Stimulated activated CD8-positive, alpha-beta memory T cell treated with anti-CD3 and anti-CD28 coated beads, Interleukin-4, amount 100 ng/mL, for 24 hours (primary cell): ENCODE measurements at regions not wholly inside any gene's neighbourhood (a gene's known extent, or its start where the extent isn't known, plus 50 kb on each side); places are given as distances from the start of the nearest gene placed in this dataset.

ENCODE experiments used
- DNase-seq: peaks from one replicate; pipeline ENCODE4 v3.0.0-alpha.2; 2020; ENCODE audit warnings: low read depth

DNA sequence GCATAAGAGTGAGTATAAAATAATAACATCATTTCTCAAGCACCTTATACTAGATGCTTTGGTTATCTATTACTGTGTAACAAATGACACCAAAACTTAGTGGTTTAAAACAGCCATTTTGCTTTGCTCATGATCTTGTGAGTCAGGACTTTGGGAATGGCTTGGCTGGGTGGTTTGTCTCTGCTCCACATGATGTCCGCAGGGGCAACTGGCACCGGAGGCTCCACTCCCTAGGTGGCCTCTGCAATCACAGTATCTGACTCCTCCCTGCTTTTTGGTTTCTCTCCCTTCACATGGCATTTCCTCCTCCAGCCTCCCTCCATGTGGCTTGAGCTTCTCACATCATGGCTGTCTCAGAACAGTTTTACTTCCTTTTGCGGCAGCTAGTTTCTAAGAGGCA is 259.5 kb downstream of the GAS1 start:
- DNase-seq, result no peak

DNA sequence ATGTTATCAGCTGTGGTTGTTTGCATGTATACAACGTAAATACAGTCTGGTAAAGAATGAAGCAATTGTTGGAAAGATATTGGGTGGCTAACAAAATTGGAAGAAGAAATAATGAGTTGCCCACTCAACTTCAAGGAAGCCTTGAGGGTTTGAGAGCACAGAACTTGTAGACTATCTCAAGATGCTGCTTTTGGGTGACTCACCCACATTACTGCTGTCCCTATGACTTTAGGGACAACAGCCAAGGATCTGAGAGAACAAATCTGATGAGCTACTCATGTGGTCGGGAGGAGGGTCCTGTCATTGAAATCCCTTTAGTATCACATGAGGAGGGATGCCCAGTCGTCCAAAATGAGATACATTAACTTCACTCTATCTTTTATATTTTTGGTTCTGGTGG is 261.8 kb downstream of the GAS1 start:
- no peak for DNase-seq

DNA sequence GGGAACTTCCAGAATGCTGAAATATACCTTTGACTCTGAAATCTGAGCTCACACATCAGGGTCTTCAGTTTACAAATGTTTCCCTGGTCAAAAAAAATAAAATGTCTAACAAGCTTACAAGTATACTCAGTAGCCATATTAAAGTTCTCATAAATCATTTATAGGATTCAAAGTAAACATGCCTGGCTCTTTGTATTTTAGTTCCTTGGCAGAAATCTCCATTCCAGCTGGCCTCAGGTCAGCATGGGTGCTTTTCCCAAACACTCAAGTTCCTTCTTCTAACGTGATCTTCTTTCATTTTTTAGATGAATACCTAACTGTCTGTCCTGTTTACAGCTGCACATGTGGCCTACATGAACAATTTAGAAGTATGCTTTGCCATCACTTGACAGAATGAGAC is 263.2 kb downstream of the GAS1 start:
- no peak for DNase-seq

DNA sequence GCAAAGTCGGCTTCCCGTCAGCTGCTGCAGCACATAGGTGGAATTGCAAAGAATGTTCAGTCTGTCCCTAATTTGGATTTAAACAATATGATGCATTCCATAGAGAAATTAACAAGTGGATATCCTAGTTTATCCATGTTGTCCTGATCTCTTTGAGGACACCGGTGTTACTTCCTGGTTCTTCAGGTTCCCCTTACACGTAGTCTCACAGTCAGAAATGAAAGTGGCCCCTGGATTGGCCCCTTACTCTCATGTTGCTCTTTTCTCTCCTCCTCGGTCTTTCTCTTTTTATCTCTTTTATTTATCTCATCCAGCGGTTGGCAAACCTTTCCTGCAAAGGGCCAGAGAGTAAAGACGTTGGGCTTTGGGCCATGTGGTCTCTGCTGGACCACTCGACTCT is 265.1 kb downstream of the GAS1 start:
- no peak for DNase-seq

DNA sequence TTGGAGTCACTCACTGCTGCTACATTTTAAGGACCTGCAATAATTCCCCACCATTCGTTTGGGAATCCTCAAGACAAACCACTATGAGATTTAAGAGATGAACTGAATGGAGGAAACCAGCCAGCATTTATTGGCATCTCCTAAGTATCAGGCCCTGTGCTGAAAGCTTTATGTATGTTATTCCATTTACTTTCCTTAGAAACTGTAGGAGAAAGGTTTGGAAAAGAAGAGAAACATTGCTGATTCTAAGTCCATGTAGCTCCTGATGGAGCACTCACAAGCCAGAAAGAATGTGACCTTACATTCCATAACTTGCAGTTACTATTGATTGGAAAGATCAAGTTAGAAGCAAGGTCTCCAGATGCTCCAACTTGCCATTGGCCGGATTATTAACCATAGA is 267.4 kb downstream of the GAS1 start:
- no peak for DNase-seq

DNA sequence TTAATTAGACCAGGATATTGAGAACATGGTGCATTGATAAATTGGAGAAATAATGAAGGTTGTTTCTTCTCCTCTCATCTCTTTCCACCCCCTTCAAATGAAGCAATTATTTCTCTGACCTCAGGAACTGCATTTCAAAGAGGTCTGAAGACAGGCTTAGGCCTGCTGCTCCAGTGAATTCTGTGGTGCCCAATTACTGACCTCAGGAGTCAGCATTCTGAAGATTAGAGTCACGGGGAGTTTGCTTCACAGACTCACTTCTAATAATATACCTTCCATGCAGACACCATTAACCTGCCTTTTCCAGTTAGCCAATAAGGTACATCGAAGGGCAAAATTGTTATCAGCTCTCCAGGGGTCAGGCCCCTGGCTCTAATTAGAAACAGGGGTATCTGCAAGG is 270.9 kb downstream of the GAS1 start:
- no peak for DNase-seq

DNA sequence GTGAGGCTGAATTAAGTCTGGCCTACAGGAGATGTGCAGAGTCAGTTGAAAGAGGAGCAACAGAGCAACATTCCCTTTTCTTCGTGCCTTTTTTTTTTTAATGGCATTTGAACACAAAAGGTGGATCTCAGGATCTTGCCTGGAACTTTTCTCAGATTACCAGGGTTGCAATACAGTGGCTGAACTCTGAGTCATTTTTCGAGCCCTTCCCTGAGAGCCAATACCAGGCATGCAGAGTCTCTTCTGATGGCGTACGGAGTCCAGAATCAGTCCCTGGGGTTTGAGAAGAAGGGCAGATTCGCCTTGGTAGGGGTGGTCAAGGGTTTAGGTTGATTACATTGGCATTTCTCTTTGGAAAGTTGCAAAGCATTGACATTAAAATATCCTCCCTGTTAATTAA is 271.5 kb downstream of the GAS1 start:
- DNase-seq, result no peak

DNA sequence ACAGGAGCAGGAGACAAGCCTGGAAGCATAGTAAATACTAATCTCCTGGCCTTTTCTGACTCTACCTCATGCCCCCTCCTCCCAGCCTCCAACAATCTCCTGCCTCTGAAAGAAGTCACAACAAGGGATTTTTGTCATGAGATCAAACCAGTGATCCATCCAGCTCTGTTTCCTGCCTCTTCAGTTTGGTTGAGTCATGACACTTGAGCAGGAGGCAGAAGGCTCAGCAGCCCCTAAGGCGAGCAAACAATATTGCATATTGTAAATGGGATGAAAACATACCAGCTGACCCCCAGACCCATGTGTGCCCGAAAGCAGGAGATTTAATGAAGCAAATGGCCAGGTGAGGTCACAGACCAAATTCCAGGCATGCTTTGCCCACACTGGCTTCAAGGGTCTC is 272.8 kb downstream of the GAS1 start:
- no peak for DNase-seq

DNA sequence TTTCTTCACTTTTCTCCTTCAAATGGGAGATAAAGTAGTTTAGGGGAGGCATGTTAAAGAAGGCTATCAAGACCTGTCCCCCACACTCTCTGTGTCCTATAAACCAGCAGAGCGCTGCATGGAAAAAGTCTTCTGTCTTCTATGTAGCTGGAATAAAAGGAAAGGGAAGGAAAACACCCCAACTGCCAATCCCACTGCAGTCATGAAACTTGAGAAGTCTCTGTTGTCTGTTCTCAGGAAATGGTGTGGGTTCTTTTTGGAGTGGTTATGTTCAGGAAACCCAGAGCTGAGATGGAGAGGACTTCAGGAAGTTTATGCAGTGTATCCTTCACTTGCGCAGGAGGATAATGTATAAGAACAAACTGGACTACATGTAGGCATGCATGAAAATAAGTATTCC is 274.3 kb downstream of the GAS1 start:
- no peak for DNase-seq

DNA sequence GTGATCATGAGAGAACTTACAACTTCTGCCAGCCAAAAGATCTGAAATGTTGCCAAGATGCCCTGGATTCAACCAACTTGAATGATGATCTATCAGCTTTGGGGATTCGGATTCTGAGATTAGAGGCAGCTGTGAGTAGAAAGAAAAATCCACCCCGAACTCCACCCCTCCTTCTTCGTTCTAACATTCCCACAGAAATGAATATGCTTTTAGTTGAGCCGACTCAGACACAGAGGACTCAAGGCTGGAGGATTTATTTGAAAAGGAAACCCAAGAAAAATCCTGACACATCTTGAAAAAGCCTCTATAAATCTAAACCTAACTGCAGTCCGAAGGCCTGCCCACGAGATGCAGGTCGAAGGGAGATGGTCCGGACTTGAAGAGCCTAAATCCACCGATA is 275.0 kb downstream of the GAS1 start:
- no peak for DNase-seq

DNA sequence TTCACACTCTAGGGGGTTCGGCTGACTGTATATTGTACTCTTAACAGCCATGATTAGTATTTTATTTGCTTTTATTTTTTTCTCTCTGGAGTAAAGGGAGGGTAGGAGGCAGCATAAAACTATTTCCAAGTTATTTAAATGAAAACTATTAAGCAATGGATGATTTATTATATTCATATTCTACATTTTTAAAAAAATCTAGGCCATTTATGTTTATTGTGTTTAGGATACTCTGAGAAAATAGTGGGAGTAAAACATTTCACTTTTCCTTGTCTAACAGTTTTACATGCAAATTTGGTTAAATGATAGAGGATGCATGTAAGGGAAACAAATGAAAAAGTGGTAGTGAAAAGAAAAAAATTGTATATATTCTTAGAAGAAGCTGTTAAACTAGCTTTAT is 276.3 kb downstream of the GAS1 start:
- DNase-seq, result no peak

DNA sequence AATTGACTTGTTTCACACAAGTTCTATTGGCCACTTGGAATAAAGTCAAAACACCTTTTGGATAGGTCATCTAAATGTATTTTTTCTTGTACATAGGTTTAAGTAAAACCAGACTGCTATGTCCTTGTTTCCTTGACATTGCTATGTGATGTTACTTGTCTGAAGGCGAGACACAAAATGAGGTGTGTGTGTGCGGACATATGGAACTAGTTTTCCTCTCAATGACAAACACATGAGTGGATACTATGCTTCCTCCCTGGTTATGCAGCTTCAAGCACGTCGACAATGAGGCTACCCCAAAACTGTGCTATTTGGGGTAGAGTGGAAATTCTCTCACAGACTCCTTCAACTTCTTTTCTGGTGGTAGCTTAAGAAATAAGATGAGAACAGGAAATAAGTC is 276.8 kb downstream of the GAS1 start:
- DNase-seq, result no peak

DNA sequence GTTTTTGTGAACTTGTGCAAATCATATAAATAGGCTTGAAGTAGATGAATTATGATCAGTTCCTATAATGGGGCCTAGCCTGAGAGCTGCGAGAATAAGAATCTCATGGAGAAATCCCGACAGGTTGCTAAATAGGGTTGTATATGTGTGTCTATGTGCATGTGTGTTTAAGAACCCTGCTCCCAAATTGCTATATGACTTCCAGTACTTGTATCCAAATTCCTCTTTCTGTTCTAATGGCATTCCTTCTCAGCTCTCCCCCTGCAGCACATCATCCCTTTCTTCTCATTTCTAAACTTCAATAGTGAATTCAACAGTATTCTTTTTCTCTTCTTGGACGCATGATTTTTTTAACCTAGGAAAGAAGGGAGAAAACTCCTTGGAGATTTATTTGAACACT is 277.2 kb downstream of the GAS1 start:
- DNase-seq, result no peak

DNA sequence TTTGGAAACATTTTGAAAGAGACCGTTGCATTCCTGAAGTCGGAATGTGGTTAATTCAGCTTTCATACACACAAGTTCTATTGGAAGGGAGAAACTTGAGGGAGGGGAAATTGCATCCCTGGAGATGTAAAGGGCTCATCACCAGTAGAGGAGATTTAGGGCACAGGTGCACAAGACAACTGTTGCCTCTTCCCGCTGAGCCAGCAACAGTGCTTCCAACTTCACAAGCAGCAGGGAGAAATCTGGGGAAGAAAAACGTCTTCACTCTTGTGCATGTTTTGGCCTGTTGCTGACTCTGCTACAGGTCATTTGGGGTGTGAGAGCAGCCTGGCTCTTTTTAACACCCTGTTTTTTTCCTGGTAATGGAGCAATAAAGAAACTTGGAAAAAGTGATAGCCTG is 277.9 kb downstream of the GAS1 start:
- no peak for DNase-seq

DNA sequence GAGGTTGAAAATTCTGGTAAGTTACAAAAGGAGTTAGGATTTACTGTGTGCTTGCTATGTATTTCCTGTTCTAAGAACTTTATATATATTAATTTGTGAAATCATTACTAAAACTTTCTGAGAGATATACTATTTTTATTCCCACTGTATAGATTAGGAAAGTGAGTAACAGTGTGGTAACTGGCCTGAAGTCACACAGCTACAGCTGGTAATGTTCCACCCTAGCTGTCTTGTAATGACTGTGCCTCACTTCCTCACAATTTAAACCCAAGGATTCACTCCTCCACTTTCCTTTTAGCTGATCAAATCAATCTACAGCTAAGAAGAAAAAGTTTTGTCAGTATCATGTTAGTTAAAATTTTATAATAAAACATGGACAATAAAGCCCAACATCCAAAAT is 278.8 kb downstream of the GAS1 start:
- no peak for DNase-seq

DNA sequence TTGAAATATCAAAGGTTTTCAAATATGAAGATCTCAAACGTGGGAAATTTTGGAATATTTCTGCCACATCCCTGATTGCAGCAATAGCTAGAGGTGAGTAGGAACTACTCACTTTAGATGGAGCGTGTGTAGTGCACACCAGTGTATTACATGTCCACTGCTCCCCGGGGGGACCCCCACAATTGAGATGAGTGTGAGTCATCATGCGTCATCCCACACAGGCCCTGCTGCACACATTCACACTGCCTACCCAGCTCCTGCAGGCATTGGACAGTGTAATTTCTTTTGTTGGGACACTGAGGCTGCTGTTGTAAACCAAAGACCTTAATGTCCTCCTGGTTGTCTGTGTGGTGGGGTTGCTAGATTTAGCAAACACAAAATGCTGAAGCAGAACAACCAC is 280.0 kb downstream of the GAS1 start:
- DNase-seq, result no peak

DNA sequence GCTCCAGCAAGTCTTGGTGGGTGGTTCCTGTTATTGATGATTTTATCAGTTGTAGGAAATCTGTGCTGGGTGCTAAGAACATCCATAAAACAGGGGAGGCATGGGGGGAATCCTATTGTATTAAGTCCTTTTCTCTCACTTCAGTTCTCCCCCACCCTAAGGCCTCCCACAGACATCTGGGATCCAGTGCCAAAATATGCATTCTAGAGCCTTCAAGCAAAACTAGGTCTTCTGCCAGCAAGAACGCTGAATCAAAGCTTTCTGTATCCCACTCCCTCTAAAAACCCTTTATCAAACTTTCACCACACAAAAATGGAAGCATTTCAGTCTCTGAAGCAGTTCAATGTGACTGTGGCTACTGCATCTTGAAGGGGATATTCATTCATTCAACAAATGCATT is 281.9 kb downstream of the GAS1 start:
- DNase-seq, result no peak

DNA sequence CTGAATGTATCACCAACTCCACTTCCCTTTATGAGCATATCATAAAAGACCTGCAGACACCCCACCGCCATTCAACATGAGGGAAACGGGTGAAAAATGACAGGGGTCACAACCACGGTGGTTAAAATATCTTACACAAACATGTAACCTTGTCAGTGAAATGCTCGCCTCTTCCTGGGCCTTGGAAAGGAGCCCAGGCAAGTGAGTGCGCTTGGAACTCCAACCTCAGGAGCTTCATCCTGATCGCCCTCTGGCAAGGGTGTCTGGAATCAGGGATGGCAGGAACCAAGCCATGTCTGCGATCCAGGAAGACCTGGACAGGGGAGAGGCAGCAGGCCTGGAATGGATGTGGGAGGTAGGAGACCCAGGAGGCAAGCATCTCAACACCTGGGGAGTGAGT is 282.7 kb downstream of the GAS1 start:
- no peak for DNase-seq

DNA sequence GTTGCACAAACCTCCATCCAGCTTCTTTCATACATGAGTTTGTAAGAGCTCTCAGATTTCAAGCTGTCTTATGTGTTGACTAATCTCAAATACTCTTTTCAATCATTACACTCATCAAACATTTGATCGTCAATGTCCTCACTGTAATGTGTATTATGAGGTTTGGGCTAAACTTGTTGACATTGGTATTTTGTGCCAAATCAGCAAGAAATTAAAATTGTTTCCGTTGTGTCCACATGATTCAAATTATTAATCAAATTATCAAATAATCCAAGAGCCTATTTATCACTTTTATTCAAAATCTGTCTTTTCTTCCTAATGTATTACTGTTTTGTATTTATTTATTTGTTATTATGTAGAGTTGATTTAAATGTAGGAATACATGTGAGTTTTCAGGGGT is 283.4 kb downstream of the GAS1 start:
- no peak for DNase-seq

DNA sequence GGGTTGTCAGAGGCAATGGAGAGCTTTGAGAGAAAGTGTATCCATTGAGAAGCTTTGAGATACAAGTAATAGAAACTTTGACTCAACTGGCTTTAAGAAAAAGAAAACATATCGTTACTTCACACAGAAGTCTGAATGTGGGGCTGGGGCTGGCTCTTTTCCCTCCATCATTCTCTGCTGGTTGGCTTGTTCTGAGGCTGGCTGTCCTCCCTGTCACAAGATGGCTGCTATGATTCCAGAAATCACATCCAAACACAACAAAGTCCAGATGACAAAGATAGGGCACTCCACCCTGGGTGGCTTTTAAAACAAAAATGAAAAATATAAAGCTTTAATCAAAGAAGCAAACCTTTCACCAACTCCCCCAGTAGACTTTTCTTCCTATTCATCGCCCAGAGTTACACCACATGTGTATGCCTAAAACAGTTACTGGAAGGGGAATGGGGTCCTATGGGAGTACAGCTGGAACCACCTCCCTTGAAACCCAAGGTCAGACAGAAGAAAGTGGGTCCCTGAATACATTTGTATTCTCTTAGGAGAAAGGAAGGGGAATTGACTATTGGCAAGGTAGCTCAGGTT is 284.3 kb downstream of the GAS1 start:
- no peak for DNase-seq

DNA sequence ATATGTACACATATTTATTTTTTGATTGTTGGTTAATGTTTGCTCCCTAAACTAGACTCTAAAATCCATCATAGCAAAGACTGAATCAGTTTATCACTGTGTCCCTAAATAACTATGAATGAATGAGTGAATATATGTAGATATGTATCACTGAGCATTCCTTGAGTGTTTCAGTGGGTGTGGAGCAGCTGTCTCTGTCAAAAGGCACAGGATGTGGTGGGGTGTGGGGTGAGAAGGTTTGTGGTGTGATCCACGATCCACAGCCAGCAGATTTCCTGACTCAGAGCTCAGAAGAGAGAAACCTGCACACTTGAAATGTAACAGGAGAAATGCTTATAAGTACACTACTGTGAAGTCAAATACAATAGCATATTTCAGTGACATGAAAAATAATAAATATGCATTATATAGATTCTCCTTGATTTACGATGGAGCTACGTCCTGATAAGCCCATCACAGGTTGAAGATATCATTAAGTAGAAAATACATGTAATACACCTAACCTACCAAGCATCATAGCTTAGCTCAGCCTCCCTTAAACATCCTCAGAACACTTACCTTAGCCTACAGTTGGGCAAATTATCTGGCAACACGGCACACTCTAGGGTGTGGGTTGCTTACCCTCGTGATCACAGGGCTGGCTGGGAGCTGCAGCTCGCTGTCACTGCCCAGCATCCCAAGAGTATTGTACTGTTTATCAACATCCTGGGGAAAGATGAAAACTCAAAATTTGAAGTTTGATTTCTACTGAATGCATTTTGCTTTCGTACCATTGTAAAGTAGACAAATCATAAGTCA is 287.0 kb downstream of the GAS1 start:
- DNase-seq, result no peak

DNA sequence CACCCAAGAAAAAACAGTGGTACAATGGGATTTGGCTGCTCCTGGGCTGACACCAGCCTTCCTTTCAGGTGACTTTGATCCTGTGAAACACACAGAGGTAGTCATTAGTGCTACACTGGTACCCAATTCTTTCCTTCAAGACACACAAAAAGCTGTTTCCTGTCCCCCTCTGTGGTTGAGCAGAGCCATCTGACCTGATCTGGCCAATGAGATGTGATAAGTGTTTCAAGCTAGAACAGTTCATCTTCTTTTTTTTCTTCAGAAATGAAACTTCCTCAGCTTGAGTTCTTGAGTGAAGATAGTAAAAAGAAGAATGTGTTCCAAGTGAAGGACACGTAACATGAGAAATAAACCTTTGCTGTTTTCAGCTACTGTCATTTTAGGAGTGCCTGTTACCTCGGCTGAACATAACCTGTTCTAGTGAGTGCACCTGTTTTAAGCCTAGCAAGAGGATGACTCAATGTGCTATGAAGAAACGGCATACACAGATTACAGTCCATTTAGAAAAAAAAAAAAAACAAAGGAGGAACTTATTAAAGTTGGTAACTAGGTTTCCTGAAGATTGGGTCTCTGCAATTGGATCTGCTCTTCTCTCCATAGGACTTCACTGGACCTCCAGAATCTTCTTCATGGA is 287.8 kb downstream of the GAS1 start:
- DNase-seq, result no peak

DNA sequence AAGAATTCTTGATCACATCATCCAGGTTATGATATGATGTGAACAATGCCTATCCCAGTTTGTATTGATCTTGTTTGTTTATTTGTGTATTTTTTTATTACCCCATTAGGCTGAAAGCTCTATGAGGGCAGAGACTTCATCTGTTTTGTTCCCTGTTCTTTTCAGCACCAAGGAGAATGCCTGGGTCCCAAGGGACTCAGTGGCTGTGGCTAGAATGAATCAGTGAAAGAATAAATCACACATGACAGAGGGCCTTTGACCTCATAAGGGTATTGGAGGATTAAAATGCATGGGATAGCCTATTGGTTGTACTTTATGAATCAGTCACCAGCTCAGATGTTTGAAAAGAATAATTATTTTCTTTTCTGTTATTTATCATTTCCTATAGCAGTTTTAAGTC is 292.2 kb downstream of the GAS1 start:
- no peak for DNase-seq

DNA sequence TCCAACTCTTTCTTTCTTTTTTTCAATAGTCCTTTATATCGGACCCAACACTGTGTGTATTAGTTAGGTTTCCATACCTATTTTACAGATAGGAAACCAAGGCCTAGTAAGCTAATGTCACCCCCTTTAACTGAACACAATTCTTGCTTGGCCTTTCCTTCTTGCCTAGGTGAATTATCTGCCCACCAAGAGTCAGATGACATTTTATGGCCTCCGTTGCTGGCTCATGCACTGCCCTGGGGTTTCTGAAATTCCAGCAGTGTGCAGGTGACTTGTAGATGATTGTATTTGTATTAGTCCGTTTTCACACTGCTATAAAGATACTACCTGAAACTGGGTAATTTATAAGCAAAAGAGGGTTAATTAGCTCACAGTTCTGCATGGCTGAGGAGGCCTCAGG is 293.8 kb downstream of the GAS1 start:
- no peak for DNase-seq
